ENCODE measurements at regions not wholly inside any gene's neighbourhood (a gene's known extent, or its start where the extent isn't known, plus 50 kb on each side); places are given as distances from the start of the nearest gene placed in this dataset.

DNA sequence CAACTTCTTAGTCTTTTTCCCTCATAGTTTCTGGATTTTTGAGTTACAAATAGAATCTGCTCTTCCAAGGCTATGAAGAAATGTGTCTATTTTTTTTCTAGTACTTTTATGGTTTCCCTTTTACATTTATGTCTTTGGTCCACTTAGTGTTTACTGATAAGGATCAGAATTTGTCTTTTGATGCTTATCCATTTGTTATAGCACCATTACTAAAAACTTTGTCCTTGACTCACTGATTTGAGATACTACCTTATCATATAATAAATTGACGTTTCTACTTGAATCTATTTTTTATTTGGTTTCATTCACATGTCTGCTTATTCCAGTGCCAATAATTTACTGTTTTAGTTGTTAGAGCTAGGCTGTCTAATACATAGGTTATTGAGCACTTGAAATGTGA lies 161.1 kb upstream of the DPYD start:
- Histone ChIP-seq H3K4me3 (ENCODE audit: low read depth, low read length) (no peak overlapping the region), H3K9me3 (ENCODE audit: control insufficient read depth, insufficient read depth, low read length) (no peaks in the 10 kb centered on the region), H3K4me1 (ENCODE audit: control insufficient read depth, insufficient read depth, low read length) (peaks cover 15% of the 10 kb centered on the region), H3K27ac (ENCODE audit: low read depth, low read length) (no peak overlapping the region), H3K9ac (ENCODE audit: low read depth, low read length) (no peak overlapping the region), H3K27me3 (ENCODE audit: control insufficient read depth, insufficient read depth, low read length) (no peaks in the 10 kb centered on the region), H3K36me3 (ENCODE audit: control insufficient read depth, insufficient read depth, low read length) (no peaks in the 10 kb centered on the region)

DNA sequence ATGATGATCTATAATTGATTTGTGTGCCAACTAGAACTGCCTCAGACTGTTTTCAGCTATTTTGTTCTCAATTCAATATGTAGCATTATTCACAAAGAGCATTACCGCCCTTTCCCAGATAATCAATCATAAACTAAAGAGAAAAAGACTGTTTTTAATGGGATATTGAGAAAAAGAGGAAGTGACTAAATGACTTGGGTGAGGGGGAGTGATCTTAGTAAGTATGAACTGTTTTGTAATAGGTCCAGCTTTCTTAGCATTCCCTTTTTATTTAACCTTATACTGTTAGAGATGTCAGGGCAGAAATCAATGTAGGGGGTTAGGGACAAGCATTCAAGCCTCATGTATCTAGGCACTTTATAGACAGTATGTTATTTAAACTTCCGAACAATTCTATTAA lies 157.8 kb upstream of the DPYD start:
- H3K27me3 ChIP-seq (ENCODE audit: control insufficient read depth, insufficient read depth, low read length) = no peaks in the 10 kb centered on the region

DNA sequence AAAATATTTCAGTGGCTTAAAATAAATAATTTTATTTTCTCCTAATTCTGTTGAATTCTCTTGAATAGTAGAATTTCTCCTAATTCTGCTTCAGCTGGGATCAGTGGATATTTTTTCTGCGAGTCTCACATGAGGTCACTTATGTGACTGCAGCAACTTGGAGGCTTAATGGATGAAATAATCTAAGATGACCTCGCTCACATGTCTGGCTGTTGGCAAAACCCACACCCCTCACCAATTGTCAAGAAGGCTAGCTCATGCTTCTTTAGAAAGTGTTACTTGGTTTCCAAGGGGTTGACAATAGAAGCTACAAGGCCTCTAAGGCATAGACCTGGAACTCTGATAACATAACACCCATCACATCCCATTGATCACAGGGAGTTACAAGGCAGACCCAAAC lies 156.9 kb upstream of the DPYD start:
- no peaks in the 10 kb centered on the region for H3K9me3 ChIP-seq (ENCODE audit: control insufficient read depth, insufficient read depth, low read length)
- H3K9ac ChIP-seq (ENCODE audit: low read depth, low read length) = no peak overlapping the region
- no peak overlapping the region for H3K4me3 ChIP-seq (ENCODE audit: low read depth, low read length)
- H3K4me1 ChIP-seq (ENCODE audit: control insufficient read depth, insufficient read depth, low read length) = peaks cover 10% of the 10 kb centered on the region; the same call in 1 of the 2 replicates
- no peak overlapping the region for H3K27ac ChIP-seq (ENCODE audit: low read depth, low read length)
- H3K36me3 ChIP-seq (ENCODE audit: control insufficient read depth, insufficient read depth, low read length) = no peaks in the 10 kb centered on the region
- H3K27me3 ChIP-seq (ENCODE audit: control insufficient read depth, insufficient read depth, low read length) = no peaks in the 10 kb centered on the region

More for the DNA sequence above, 157.8 kb upstream of the DPYD start:
- Histone ChIP-seq H3K4me1 (ENCODE audit: control insufficient read depth, insufficient read depth, low read length) (peaks cover 10% of the 10 kb centered on the region; the same call in 1 of the 2 replicates), H3K9ac (ENCODE audit: low read depth, low read length) (no peak overlapping the region), H3K27ac (ENCODE audit: low read depth, low read length) (no peak overlapping the region), H3K4me3 (ENCODE audit: low read depth, low read length) (no peak overlapping the region), H3K36me3 (ENCODE audit: control insufficient read depth, insufficient read depth, low read length) (no peaks in the 10 kb centered on the region), H3K9me3 (ENCODE audit: control insufficient read depth, insufficient read depth, low read length) (no peaks in the 10 kb centered on the region)

DNA sequence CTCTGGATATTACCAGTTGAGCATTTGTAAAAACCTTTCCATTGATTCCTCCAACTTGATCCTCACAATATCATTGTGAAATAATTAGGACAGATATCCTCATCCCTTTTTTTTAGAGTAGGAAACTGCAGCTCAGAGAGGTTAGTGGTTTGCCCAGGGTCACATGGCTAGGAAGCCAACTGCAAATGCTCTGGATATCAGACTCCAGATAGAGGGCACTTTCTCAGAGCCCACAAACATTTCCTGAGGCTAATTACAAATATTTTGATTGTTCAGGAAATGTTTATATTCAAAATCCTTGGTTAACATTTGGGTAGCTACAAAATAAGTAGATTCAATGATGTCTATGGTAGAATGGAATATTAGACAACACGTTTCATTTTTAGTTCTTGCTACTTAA lies 154.8 kb upstream of the DPYD start:
- no peaks in the 10 kb centered on the region for H3K36me3 ChIP-seq (ENCODE audit: control insufficient read depth, insufficient read depth, low read length)
- H3K27ac ChIP-seq (ENCODE audit: low read depth, low read length) = no peak overlapping the region
- H3K9me3 ChIP-seq (ENCODE audit: control insufficient read depth, insufficient read depth, low read length) = no peaks in the 10 kb centered on the region
- no peak overlapping the region for H3K9ac ChIP-seq (ENCODE audit: low read depth, low read length)
- H3K4me3 ChIP-seq (ENCODE audit: low read depth, low read length) = no peak overlapping the region
- H3K27me3 ChIP-seq (ENCODE audit: control insufficient read depth, insufficient read depth, low read length) = no peaks in the 10 kb centered on the region
- peaks cover 10% of the 10 kb centered on the region; the same call in 1 of the 2 replicates for H3K4me1 ChIP-seq (ENCODE audit: control insufficient read depth, insufficient read depth, low read length)

DNA sequence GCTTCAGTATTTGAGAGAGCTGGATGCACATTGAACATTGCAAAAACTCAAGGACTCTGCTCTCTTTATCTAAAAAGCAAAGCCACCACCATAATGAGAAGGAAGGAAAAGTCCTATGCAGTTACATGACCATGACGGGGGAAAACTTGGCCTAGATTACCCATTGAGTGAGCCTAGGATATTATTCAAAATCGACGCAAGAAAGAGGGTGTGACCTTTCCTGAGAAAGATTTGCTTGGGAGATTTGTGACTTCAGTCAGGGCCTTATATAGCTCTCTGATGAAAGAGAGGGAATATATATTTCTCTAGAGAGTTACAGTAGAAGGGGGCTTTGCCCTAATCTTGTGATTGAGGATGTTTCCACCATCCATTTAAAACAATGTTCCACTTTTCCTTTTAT lies 153.0 kb upstream of the DPYD start:
- no peak overlapping the region for H3K27ac ChIP-seq (ENCODE audit: low read depth, low read length)
- no peak overlapping the region for H3K4me3 ChIP-seq (ENCODE audit: low read depth, low read length)
- no peak overlapping the region for H3K9ac ChIP-seq (ENCODE audit: low read depth, low read length)
- H3K36me3 ChIP-seq (ENCODE audit: control insufficient read depth, insufficient read depth, low read length) = no peaks in the 10 kb centered on the region
- peaks cover 18% of the 10 kb centered on the region for H3K4me1 ChIP-seq (ENCODE audit: control insufficient read depth, insufficient read depth, low read length)
- H3K9me3 ChIP-seq (ENCODE audit: control insufficient read depth, insufficient read depth, low read length) = no peaks in the 10 kb centered on the region
- H3K27me3 ChIP-seq (ENCODE audit: control insufficient read depth, insufficient read depth, low read length) = no peaks in the 10 kb centered on the region

DNA sequence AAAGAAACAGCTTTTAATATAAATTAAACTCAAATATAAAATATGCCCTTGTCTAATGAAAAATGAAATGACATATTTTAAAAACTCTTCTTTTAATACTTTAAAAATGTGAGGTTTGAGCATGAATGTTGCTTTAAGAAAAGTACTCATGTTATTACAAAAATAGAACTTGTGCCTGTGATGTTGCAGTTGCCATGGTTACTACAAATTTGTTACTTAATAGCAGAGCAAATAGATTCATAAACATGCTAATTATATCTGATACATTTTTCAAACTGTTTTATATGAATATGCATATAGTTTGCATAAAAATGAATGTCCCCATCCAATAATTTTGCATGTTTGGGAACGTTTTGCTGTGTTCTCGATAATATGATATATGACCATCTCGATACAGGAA lies 152.3 kb upstream of the DPYD start:
- Histone ChIP-seq H3K27ac (ENCODE audit: low read depth, low read length) (no peak overlapping the region), H3K27me3 (ENCODE audit: control insufficient read depth, insufficient read depth, low read length) (no peaks in the 10 kb centered on the region), H3K36me3 (ENCODE audit: control insufficient read depth, insufficient read depth, low read length) (no peaks in the 10 kb centered on the region), H3K4me1 (ENCODE audit: control insufficient read depth, insufficient read depth, low read length) (peaks cover 18% of the 10 kb centered on the region), H3K9ac (ENCODE audit: low read depth, low read length) (no peak overlapping the region), H3K4me3 (ENCODE audit: low read depth, low read length) (no peak overlapping the region), H3K9me3 (ENCODE audit: control insufficient read depth, insufficient read depth, low read length) (no peaks in the 10 kb centered on the region)

DNA sequence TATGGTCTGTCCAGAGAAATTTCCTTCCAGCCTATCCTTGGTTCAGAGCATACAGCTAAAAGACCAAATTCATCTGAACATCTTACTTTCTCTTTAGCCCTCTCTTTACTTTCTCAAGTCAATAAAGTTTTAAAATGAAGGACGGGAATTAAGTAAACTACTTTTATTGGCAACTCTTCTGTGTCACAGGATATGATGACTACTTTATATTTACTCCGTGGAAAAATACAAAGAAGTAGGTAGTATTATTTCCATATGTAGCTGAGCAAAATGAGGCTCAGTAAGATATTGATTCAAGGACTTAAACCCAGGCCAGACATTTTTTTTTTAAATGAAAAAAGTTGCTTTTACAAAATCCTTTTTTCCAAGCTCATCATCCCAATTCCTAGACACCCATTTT lies 151.2 kb upstream of the DPYD start:
- no peak overlapping the region for H3K27ac ChIP-seq (ENCODE audit: low read depth, low read length)
- no peaks in the 10 kb centered on the region for H3K27me3 ChIP-seq (ENCODE audit: control insufficient read depth, insufficient read depth, low read length)
- H3K36me3 ChIP-seq (ENCODE audit: control insufficient read depth, insufficient read depth, low read length) = no peaks in the 10 kb centered on the region
- H3K9ac ChIP-seq (ENCODE audit: low read depth, low read length) = no peak overlapping the region
- peaks cover 18% of the 10 kb centered on the region for H3K4me1 ChIP-seq (ENCODE audit: control insufficient read depth, insufficient read depth, low read length)
- no peak overlapping the region for H3K4me3 ChIP-seq (ENCODE audit: low read depth, low read length)
- no peaks in the 10 kb centered on the region for H3K9me3 ChIP-seq (ENCODE audit: control insufficient read depth, insufficient read depth, low read length)

DNA sequence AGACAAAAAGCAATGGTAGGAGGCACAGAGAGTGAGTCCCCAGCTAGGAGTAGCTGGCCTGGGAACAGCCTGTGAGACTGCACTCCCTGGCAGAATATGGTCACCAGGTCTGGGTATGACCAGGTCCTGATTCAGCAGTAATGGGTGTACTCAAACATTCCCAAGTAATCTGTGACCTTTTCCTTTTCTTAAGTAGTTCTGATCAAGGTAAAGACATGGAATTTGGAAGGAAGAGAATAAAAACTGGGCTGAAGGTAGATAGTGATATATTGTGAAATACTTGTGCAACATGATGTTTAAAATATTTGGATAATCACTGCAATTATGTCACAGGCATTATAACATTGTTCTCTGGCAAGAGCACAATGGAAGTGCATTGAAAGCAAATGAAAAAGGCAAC lies 147.2 kb upstream of the DPYD start:
- no peak overlapping the region for H3K4me3 ChIP-seq (ENCODE audit: low read depth, low read length)
- H3K27me3 ChIP-seq (ENCODE audit: control insufficient read depth, insufficient read depth, low read length) = no peaks in the 10 kb centered on the region
- no peaks in the 10 kb centered on the region for H3K9me3 ChIP-seq (ENCODE audit: control insufficient read depth, insufficient read depth, low read length)
- peaks cover 9% of the 10 kb centered on the region for H3K4me1 ChIP-seq (ENCODE audit: control insufficient read depth, insufficient read depth, low read length)
- no peak overlapping the region for H3K9ac ChIP-seq (ENCODE audit: low read depth, low read length)
- H3K27ac ChIP-seq (ENCODE audit: low read depth, low read length) = no peak overlapping the region
- no peaks in the 10 kb centered on the region for H3K36me3 ChIP-seq (ENCODE audit: control insufficient read depth, insufficient read depth, low read length)

DNA sequence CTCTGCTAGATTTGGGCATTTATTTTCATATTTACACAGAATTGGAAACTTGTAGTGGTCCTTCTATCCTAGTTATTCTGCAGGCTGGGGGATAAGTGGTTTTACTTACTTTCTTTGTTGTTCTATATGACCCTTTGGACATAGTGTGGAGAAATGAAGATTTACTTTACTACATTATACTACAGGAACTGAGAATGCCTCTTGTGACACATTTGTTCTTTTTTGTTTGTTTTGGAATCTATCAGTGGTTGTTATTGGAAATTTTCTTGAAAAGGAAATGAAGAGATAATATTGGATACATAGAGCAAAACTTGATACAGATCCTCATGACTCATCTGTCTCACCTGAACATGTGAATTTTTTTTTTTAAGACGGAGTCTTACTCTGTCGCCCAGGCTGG lies 146.1 kb upstream of the DPYD start:
- H3K36me3 ChIP-seq (ENCODE audit: control insufficient read depth, insufficient read depth, low read length) = no peaks in the 10 kb centered on the region
- H3K9me3 ChIP-seq (ENCODE audit: control insufficient read depth, insufficient read depth, low read length) = no peaks in the 10 kb centered on the region
- no peak overlapping the region for H3K27ac ChIP-seq (ENCODE audit: low read depth, low read length)
- H3K27me3 ChIP-seq (ENCODE audit: control insufficient read depth, insufficient read depth, low read length) = no peaks in the 10 kb centered on the region
- no peak overlapping the region for H3K4me3 ChIP-seq (ENCODE audit: low read depth, low read length)
- H3K9ac ChIP-seq (ENCODE audit: low read depth, low read length) = no peak overlapping the region
- H3K4me1 ChIP-seq (ENCODE audit: control insufficient read depth, insufficient read depth, low read length) = peaks cover 9% of the 10 kb centered on the region

DNA sequence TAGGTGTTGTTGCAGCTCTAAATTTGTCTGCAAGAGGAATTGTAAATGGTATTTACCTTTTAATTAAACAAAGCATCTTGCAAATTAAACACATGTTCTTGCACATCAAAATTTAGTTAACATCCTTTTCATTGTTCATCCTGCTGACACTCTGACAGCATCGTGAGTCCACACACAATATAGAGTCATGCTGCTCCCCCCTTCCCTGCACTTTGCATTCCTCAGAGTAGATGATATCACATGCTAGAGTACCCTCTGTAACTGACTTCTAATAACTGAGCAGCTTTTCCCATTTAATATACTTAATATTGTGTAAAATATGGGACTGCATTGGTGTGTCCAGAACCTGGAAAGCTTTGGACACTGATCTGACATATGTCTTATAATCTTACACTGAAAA lies 138.8 kb upstream of the DPYD start:
- H3K9ac ChIP-seq (ENCODE audit: low read depth, low read length) = no peak overlapping the region
- H3K4me1 ChIP-seq (ENCODE audit: control insufficient read depth, insufficient read depth, low read length) = peaks cover 24% of the 10 kb centered on the region; the same call in 1 of the 2 replicates
- no peaks in the 10 kb centered on the region for H3K9me3 ChIP-seq (ENCODE audit: control insufficient read depth, insufficient read depth, low read length)
- no peak overlapping the region for H3K27ac ChIP-seq (ENCODE audit: low read depth, low read length)
- H3K27me3 ChIP-seq (ENCODE audit: control insufficient read depth, insufficient read depth, low read length) = peaks cover 5% of the 10 kb centered on the region; the same call in 1 of the 2 replicates
- H3K4me3 ChIP-seq (ENCODE audit: low read depth, low read length) = no peak overlapping the region
- H3K36me3 ChIP-seq (ENCODE audit: control insufficient read depth, insufficient read depth, low read length) = no peaks in the 10 kb centered on the region

DNA sequence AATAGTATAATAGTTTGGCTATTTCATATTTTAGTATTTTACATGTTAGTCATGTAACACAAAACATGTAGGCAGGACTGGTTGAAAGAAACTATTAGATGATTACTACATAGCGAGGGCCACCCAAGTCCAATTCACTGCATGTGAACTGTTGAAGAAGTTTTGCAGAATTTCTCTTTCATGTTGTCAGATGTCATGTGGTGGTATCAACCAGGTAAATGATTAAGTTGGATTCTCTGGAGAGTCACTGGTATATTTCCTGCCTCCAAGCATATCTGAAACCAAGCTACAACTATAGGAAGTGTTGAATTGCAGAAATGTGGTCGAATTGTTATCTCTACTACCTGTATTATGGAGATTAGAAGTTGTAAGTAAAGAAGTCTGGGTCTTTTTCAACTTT lies 137.8 kb upstream of the DPYD start:
- H3K27ac ChIP-seq (ENCODE audit: low read depth, low read length) = no peak overlapping the region
- H3K4me1 ChIP-seq (ENCODE audit: control insufficient read depth, insufficient read depth, low read length) = peaks cover 27% of the 10 kb centered on the region; the same call in 1 of the 2 replicates
- no peaks in the 10 kb centered on the region for H3K9me3 ChIP-seq (ENCODE audit: control insufficient read depth, insufficient read depth, low read length)
- no peak overlapping the region for H3K9ac ChIP-seq (ENCODE audit: low read depth, low read length)
- peaks cover 10% of the 10 kb centered on the region for H3K27me3 ChIP-seq (ENCODE audit: control insufficient read depth, insufficient read depth, low read length)
- no peaks in the 10 kb centered on the region for H3K36me3 ChIP-seq (ENCODE audit: control insufficient read depth, insufficient read depth, low read length)
- no peak overlapping the region for H3K4me3 ChIP-seq (ENCODE audit: low read depth, low read length)

Measured in HUES48 (cell line).